ENCODE measurements at regions not wholly inside any gene's neighbourhood (a gene's known extent, or its start where the extent isn't known, plus 50 kb on each side); places are given as distances from the start of the nearest gene placed in this dataset.

- TF ChIP-seq HDAC2 (IDR thresholded peaks at IDR 0.05) (no peak), SUZ12 (IDR thresholded peaks at IDR 0.05; ENCODE audit: unreplicated experiment) (no peak), NR2F1 (conservative IDR thresholded peaks at IDR 0.05) (no peak), EZH2 (IDR thresholded peaks at IDR 0.05; ENCODE audit: borderline replicate concordance, control insufficient read depth, low read depth, low read length) (no peak), PBX3 (IDR thresholded peaks at IDR 0.05; ENCODE audit: insufficient replicate concordance, low read depth, low read length) (no peak), ASH2L (IDR thresholded peaks at IDR 0.05; ENCODE audit: borderline replicate concordance, low read depth) (no peak), RELA (IDR thresholded peaks at IDR 0.05; ENCODE audit: borderline replicate concordance, partially characterized antibody) (no peak)
Measured at GRCh38 chr3:148280623-148281242, 417.0 kb upstream of the AGTR1 start (continued).

- no peak for FAIRE-seq
- Histone ChIP-seq H3K4me1 (ENCODE audit: control insufficient read depth, insufficient read depth, low read length) (no peaks in the 10 kb centered on the region), H3K36me3 (ENCODE audit: control insufficient read depth in 2 of 2, insufficient read depth in 2 of 2, low read length in 1 of 2) (no peaks in the 10 kb centered on the region), H3K9me3 (replicated peaks; ENCODE audit: control insufficient read depth, insufficient read depth, low read length) (peaks cover 1% of the 10 kb centered on the region; the same call in 1 of the 3 replicates), H3K27me3 (replicated peaks in 1 of 2; ENCODE audit: control insufficient read depth in 2 of 2, insufficient read depth in 2 of 2, low read length in 1 of 2) (no peaks in the 10 kb centered on the region), H3K79me2 (ENCODE audit: control insufficient read depth, insufficient read depth, low read length) (no peaks in the 10 kb centered on the region), H4K20me1 (ENCODE audit: control insufficient read depth, insufficient read depth) (no peaks in the 10 kb centered on the region), H3K9ac (ENCODE audit: control insufficient read depth, insufficient read depth, low read length) (no peak overlapping the region), H3K4me3 (no peak overlapping the region), H3K4me2 (ENCODE audit: control insufficient read depth, insufficient read depth) (no peak overlapping the region), H2AFZ (ENCODE audit: control insufficient read depth, low read depth, low read length) (no peak overlapping the region), H3K27ac (ENCODE audit: control insufficient read depth, insufficient read depth) (no peak overlapping the region)
- ChIA-PET CTCF (interaction anchor here (1.4 kb wide), 1 partner anchor 906 kb away, joined by 3 read pairs; no protein-coding TSS in a partner anchor), POLR2A (no interaction called here), RAD21 (ENCODE audit: unreplicated experiment) (no interaction called here), SMC1A (ENCODE audit: uncharacterized antibody, unreplicated experiment) (no interaction called here)
- intact Hi-C loops (cut with micrococcal nuclease; ENCODE audit: unreplicated experiment) (no loop called here), in situ Hi-C loops (cut with MboI) (no loop called here)
- DNase-seq (ENCODE audit: low read depth, low spot score) = no peak
- ATAC-seq = no peak
- BruUV-seq (replicated peaks) = no TSS peak
- WGBS (ENCODE audit: insufficient coverage, insufficient replicate concordance, low lambda C conversion rate, missing lambda C conversion rate) = 67% methylated on average over 6 of the region's 6 CpGs
- TF ChIP-seq EED (IDR thresholded peaks at IDR 0.05; ENCODE audit: low read depth) (no peak), REST (IDR thresholded peaks at IDR 0.05; ENCODE audit: low read depth, low read length) (no peak), NFYB (IDR thresholded peaks at IDR 0.05; ENCODE audit: insufficient read depth, low read depth, low read length) (no peak), POU2F2 (IDR thresholded peaks at IDR 0.05; ENCODE audit: borderline replicate concordance, low read depth, low read length) (no peak), HDAC6 (IDR thresholded peaks at IDR 0.05; ENCODE audit: unreplicated experiment) (no peak), ZNF207 (IDR thresholded peaks at IDR 0.05; ENCODE audit: borderline replicate concordance) (no peak), SMARCA5 (IDR thresholded peaks at IDR 0.05) (no peak), RFX5 (IDR thresholded peaks at IDR 0.05; ENCODE audit: low read depth, low read length) (no peak), LARP7 (IDR thresholded peaks at IDR 0.05) (no peak), WRNIP1 (IDR thresholded peaks at IDR 0.05; ENCODE audit: borderline replicate concordance, low read depth, low read length) (no peak), CREB1 (IDR thresholded peaks at IDR 0.05; ENCODE audit: low read depth) (no peak), BACH1 (IDR thresholded peaks at IDR 0.05; ENCODE audit: borderline replicate concordance) (no peak), SIX5 (IDR thresholded peaks at IDR 0.05; ENCODE audit: low read depth, low read length, severe bottlenecking) (no peak), MYB (IDR thresholded peaks at IDR 0.05; ENCODE audit: borderline replicate concordance, low read depth, low read length) (no peak), NBN (IDR thresholded peaks at IDR 0.05) (no peak)
Measured at GRCh38 chr3:148289159-148289558, 408.5 kb upstream of the AGTR1 start.
